Mammary epithelial cell (primary cell): ENCODE measurements at regions not wholly inside any gene's neighbourhood (a gene's known extent, or its start where the extent isn't known, plus 50 kb on each side); places are given as distances from the start of the nearest gene placed in this dataset.

Source experiments
- EZH2 ChIP-seq: IDR thresholded peaks from 2 replicates; pipeline ENCODE4 v1.6.1; 2012; ENCODE audit warnings: low read length, inconsistent platforms, borderline replicate concordance
- TF ChIP-seq, protein P1 (sequence below), 2 donors: IDR thresholded peaks in 1 of 2; conservative IDR thresholded peaks in 1 of 2; 2 replicates each; pipeline ENCODE4 v1.5.1; 2011 to 2012; ENCODE audit warnings: inconsistent platforms in 2 of 2, low read length in 2 of 2, mild to moderate bottlenecking in 2 of 2, control low read depth in 1 of 2, low read depth in 1 of 2; ENCODE audit not compliant: insufficient read depth in 1 of 2; ENCODE audit errors: extremely low read depth in 1 of 2

DNA sequence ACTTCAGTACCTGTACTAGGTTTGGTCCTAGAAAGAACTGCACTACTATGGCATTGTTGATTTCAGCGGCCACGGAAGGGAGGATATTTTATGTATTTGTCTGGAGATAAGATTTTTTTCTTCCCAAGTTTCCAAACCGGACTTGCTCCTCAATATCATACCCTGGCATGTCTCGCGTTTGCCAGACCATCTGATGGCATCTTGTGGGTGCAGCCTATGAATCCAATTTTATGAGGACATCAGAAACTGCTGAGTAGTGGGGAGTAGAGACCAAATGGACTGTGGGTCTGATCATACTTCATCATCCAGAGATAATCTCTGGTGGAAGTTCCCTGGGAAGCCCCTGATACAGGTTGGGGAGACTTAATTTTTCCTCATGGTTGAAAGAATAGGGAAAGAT lies 716.1 kb upstream of the WWC1 start:
- TF ChIP-seq, protein P1, sequence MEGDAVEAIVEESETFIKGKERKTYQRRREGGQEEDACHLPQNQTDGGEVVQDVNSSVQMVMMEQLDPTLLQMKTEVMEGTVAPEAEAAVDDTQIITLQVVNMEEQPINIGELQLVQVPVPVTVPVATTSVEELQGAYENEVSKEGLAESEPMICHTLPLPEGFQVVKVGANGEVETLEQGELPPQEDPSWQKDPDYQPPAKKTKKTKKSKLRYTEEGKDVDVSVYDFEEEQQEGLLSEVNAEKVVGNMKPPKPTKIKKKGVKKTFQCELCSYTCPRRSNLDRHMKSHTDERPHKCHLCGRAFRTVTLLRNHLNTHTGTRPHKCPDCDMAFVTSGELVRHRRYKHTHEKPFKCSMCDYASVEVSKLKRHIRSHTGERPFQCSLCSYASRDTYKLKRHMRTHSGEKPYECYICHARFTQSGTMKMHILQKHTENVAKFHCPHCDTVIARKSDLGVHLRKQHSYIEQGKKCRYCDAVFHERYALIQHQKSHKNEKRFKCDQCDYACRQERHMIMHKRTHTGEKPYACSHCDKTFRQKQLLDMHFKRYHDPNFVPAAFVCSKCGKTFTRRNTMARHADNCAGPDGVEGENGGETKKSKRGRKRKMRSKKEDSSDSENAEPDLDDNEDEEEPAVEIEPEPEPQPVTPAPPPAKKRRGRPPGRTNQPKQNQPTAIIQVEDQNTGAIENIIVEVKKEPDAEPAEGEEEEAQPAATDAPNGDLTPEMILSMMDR (conservative IDR thresholded peaks at IDR 0.05 in 1 of 2, IDR thresholded peaks at IDR 0.05 in 1 of 2; ENCODE audit: extremely low read depth in 1 of 2, insufficient read depth in 1 of 2, low read depth in 1 of 2, low read length in 2 of 2), result no peak
- no peak for TF ChIP-seq EZH2
